H1 (cell line): ENCODE measurements at regions not wholly inside any gene's neighbourhood (a gene's known extent, or its start where the extent isn't known, plus 50 kb on each side); places are given as distances from the start of the nearest gene placed in this dataset.

Experiments
- CHD7 ChIP-seq: fragments of 300-600 bp; sonication (generic); IDR thresholded peaks from 2 replicates; pipeline ENCODE4 v1.7.1; 2012; ENCODE audit warnings: low read length, moderate library complexity, mild to moderate bottlenecking, inconsistent platforms; ENCODE audit not compliant: insufficient replicate concordance
- CTBP2 ChIP-seq: IDR thresholded peaks from 2 replicates; pipeline ENCODE4 v1.7.0; 2011; ENCODE audit warnings: borderline replicate concordance, mild to moderate bottlenecking, moderate library complexity, mixed read lengths, low read length; ENCODE audit not compliant: insufficient read depth, insufficient read length
- EP300 ChIP-seq, 2 experiments: IDR thresholded peaks; 1 replicate in 1 of 2; 2 replicates in 1 of 2; pipeline ENCODE4 v1.6.1; 2011 to 2012; ENCODE audit warnings: low read depth in 2 of 2, low read length in 2 of 2, mild to moderate bottlenecking in 2 of 2, borderline replicate concordance in 1 of 2, inconsistent platforms in 1 of 2, moderate library complexity in 1 of 2
- FOSL1 ChIP-seq: IDR thresholded peaks from 2 replicates; pipeline ENCODE4 v1.6.1; 2011; ENCODE audit warnings: mild to moderate bottlenecking, low read depth, low read length, moderate library complexity; ENCODE audit not compliant: insufficient read depth
- GTF2F1 ChIP-seq: IDR thresholded peaks from 2 replicates; pipeline ENCODE4 v1.6.1; 2012; ENCODE audit warnings: low read depth, low read length, improper control_type of control experiment, borderline replicate concordance
- HDAC2 ChIP-seq, 2 experiments: fragments of 300-600 bp in 1 of 2; sonication (generic) in 1 of 2; IDR thresholded peaks; 2 replicates each; pipeline ENCODE4 v1.6.1; 2011 to 2012; ENCODE audit warnings: low read depth in 2 of 2, low read length in 2 of 2, mild to moderate bottlenecking in 2 of 2, moderate library complexity in 2 of 2, borderline replicate concordance in 1 of 2, inconsistent platforms in 1 of 2
- JUN ChIP-seq: IDR thresholded peaks from 2 replicates; pipeline ENCODE4 v1.6.1; 2011; ENCODE audit warnings: low read depth, mild to moderate bottlenecking, improper control_type of control experiment, low read length
- NANOG ChIP-seq: IDR thresholded peaks from 2 replicates; pipeline ENCODE4 v1.6.1; 2011; ENCODE audit warnings: low read length, low read depth, mild to moderate bottlenecking, inconsistent platforms; ENCODE audit not compliant: insufficient read depth, poor library complexity, severe bottlenecking
- PHF8 ChIP-seq: fragments of 200-600 bp; sonication (generic); conservative IDR thresholded peaks from 2 replicates; pipeline ENCODE4 v1.7.1; 2012; ENCODE audit warnings: low read depth, mild to moderate bottlenecking, inconsistent platforms, low read length, moderate library complexity
- POLR2A ChIP-seq, 2 experiments: IDR thresholded peaks; 1 replicate in 1 of 2; 2 replicates in 1 of 2; pipeline ENCODE4 v1.6.1; 2011; ENCODE audit warnings: low read depth in 2 of 2, low read length in 2 of 2, mild to moderate bottlenecking in 2 of 2; ENCODE audit errors: control extremely low read depth in 1 of 2
- POLR2AphosphoS5 ChIP-seq: IDR thresholded peaks from 2 replicates; pipeline ENCODE4 v1.6.1; 2011; ENCODE audit warnings: low read depth, low read length
- ZNF274 ChIP-seq: IDR thresholded peaks from 2 replicates; pipeline ENCODE4 v1.7.0; 2012; ENCODE audit warnings: low read length, borderline replicate concordance; ENCODE audit errors: extremely low read depth

GRCh38 chr7:16033233-16033632, 346.8 kb upstream of the MEOX2 start (continued):
- no peak for TF ChIP-seq CHD7
- no peak for TF ChIP-seq POLR2A (IDR thresholded peaks at IDR 0.05; ENCODE audit: control extremely low read depth in 1 of 2, low read depth in 2 of 2, low read length in 2 of 2)
- TF ChIP-seq JUN, result no peak
- no peak for TF ChIP-seq ZNF274
- TF ChIP-seq POLR2AphosphoS5, result no peak
- no peak for TF ChIP-seq FOSL1
- no peak for TF ChIP-seq CTBP2
- TF ChIP-seq PHF8, result no peak
- no peak for TF ChIP-seq EP300 (IDR thresholded peaks at IDR 0.05; ENCODE audit: borderline replicate concordance in 1 of 2, low read depth in 2 of 2, low read length in 2 of 2)
- TF ChIP-seq HDAC2 (IDR thresholded peaks at IDR 0.05; ENCODE audit: borderline replicate concordance in 1 of 2, low read depth in 2 of 2, low read length in 2 of 2), result no peak
- no peak for TF ChIP-seq NANOG
- TF ChIP-seq GTF2F1, result no peak
